AG04449 (cell line): ENCODE measurements at regions not wholly inside any gene's neighbourhood (a gene's known extent, or its start where the extent isn't known, plus 50 kb on each side); places are given as distances from the start of the nearest gene placed in this dataset.
"Not testable (repeated sequence)": the region's sequence is repeated elsewhere in the genome, so short reads cannot be mapped to it uniquely, and the experiment has no call there.

ENCODE experiments used
- CTCF ChIA-PET: fragments of 350-600 bp; formaldehyde crosslinking; extraction: SDS; loops from one replicate; lab custom pipeline; 2021; ENCODE audit warnings: antibody characterized with exemption; lab: Yijun Ruan, JAX
- POLR2A ChIA-PET: fragments of 400-600, 350-600 bp; formaldehyde crosslinking; extraction: SDS; loops from one replicate; lab custom pipeline; 2020; ENCODE audit warnings: antibody characterized with exemption, inconsistent platforms; lab: Yijun Ruan, JAX
- DNase-seq: peaks from one replicate; pipeline ENCODE4 v3.0.0-alpha.2; 2010; ENCODE audit warnings: low read depth, low spot score
- H3K4me3 ChIP-seq: 2 replicates; pipeline ENCODE4 v1.5.1; 2011; ENCODE audit warnings: low read depth, mild to moderate bottlenecking, control low read depth, low read length
- TF ChIP-seq, protein P1 (sequence below): IDR thresholded peaks from one replicate; pipeline ENCODE4 v1.5.1; 2011; ENCODE audit warnings: mild to moderate bottlenecking, moderate library complexity, low read length, control low read depth, inconsistent platforms; ENCODE audit not compliant: insufficient read depth; ENCODE audit errors: missing control alignments

DNA sequence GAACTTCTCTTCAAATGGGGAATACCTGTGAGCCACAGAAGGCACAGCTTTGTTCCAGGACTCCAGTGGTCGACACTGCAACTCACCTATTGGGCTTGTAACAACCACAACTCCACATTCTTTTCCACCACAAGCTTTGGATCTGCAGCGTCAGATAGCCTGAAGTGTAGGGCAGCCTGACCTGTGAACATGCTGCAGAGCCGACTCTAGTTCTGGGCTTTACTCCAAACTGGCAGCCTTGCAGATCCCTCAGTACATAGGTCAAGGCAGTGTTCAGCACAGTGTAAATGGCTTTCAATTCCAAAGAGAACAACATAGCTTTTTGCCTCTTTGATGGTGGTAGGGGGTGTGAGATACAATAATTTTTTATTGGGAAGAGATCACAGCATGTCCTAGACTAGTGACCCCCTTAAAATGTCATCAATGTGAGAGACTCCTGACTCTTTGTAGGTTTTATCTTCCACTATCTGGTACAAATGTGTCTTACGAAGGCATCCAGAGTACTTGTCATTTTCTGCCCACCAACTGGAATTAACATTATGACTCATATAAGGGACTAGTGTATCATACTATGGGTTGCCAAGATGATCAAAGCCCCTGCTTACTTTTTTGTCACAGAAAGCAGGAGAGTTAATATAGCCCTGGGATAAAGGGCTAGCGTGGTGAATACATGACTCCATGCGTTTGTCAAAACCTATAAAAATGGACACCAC, 149.8 kb downstream of the COPS8 start:
- DNase-seq, result no peak
- POLR2A ChIA-PET, result no interaction called here
- no peak overlapping the region for H3K4me3 ChIP-seq
- TF ChIP-seq, protein P1, sequence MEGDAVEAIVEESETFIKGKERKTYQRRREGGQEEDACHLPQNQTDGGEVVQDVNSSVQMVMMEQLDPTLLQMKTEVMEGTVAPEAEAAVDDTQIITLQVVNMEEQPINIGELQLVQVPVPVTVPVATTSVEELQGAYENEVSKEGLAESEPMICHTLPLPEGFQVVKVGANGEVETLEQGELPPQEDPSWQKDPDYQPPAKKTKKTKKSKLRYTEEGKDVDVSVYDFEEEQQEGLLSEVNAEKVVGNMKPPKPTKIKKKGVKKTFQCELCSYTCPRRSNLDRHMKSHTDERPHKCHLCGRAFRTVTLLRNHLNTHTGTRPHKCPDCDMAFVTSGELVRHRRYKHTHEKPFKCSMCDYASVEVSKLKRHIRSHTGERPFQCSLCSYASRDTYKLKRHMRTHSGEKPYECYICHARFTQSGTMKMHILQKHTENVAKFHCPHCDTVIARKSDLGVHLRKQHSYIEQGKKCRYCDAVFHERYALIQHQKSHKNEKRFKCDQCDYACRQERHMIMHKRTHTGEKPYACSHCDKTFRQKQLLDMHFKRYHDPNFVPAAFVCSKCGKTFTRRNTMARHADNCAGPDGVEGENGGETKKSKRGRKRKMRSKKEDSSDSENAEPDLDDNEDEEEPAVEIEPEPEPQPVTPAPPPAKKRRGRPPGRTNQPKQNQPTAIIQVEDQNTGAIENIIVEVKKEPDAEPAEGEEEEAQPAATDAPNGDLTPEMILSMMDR, result no peak
- CTCF ChIA-PET, result no interaction called here

DNA sequence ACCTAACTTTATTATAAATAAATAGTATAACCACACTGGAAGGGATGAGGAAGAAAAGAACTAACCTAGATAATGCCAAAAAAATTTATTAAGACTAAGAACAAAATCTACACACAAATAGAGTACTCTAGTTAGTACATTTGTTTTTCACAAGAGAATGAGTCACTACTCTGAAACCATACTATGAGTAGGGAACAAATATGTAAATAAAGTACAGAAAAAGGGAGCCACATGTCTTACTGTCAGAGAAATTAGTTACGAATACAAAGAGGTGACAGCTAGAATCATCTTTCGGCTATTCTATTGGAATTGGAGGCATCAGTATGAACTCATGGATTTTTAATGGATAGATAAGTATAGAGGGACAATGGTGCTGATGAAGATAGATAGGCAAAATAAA, 150.5 kb downstream of the COPS8 start:
- ChIA-PET POLR2A (no interaction called here), CTCF (interaction anchor here (1.3 kb wide), 1 partner anchor 22 kb away, joined by 6 read pairs; no protein-coding TSS in a partner anchor)
- TF ChIP-seq, protein P1, result no peak
- DNase-seq, result no peak
- H3K4me3 ChIP-seq, result no peak overlapping the region

DNA sequence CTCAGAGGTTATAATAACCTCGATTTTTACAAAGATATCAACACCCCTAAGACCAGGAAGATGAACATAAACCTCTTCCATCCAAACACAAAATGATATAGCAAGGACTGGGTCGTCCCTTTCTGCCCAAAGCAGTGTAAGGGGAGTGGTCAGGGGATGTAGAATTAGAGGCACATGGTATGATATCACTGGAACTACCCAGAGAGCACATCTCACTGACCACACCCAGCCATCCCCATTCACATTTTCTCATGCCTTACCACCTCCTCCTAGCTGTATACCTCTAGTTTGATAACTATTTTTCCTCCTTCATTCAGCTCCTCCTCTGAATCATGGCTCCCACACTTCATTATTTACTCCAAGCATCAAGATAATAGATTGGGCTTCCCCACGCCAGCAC, 152.6 kb downstream of the COPS8 start:
- no peak overlapping the region for H3K4me3 ChIP-seq
- POLR2A ChIA-PET, result no interaction called here
- TF ChIP-seq, protein P1, result no peak
- CTCF ChIA-PET, result interaction anchor here (2.8 kb wide), 1 partner anchor 17 kb away, joined by 10 read pairs; no protein-coding TSS in a partner anchor
- no peak for DNase-seq

DNA sequence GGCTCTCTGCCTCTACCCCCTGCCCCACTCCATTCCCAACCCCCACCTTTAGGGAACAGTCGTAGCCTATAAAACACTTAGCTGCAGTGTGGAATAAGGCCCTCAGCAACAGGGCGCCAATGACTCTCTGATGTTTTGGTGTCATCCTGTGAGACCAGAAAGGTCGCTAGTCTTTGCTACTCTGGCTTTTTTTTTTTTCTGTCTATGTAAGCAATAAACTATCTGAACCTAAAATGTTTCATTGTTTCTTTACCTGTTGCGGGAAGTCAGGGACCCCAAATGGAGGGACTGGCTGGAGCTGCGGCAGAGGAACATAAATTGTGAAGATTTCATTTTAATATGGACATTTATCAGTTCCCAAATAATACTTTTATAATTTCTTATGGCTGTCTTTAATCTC, 154.6 kb downstream of the COPS8 start:
- DNase-seq, result no peak
- H3K4me3 ChIP-seq, result no peak overlapping the region
- CTCF ChIA-PET, result interaction anchor here (2.2 to 2.8 kb wide), 2 partner anchors 10 to 15 kb away, joined by 7 to 10 read pairs; no protein-coding TSS in a partner anchor
- POLR2A ChIA-PET, result no interaction called here
- TF ChIP-seq, protein P1, result no peak

DNA sequence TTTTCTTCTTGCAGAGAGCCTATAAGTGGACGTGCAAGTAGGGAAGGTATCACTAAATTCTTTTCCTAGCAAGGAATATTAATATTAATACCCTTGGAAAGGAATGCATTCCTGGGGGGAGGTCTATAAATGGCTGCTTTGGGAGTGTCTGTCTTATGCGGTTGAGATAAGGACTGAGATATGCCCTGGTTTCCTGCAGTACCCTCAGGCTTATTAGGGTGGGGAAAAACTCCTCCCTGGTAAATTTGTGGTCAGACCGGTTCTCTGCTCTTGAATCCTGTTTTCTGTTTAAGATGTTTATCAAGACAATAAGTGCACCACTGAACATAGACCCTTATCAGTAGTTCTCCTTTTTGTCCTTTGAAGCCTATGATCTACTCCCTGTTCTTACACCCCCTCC, 155.2 kb downstream of the COPS8 start:
- POLR2A ChIA-PET, DNase-seq, H3K4me3 ChIP-seq: not testable (repeated sequence)
- CTCF ChIA-PET, result interaction anchor here (0.7 to 2.4 kb wide), 3 partner anchors 10 to 76 kb away, joined by 3 to 7 read pairs (median 7); no protein-coding TSS in a partner anchor

DNA sequence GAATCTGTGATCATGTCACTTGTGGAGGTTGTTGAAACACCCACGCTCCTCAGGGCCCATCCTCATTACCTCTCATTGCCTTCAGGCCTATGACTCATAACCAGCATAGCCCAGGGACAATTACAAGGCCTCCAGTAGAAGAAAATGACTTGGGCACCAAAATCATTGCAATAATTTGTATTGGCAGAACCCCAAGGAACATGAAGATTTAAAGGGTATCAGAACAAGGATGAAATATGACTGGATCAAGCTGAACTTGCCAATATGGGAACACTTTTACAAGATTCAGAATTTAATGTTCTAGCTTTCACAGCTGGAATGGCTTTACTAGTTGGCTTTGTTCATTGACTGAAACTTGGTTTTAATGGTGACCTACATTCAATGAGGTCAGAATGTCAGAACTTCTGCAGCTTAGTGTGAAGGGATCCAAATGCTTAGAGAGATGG, 156.4 kb downstream of the COPS8 start:
- TF ChIP-seq, protein P1, result no peak
- ChIA-PET POLR2A (no interaction called here), CTCF (interaction anchor here (2.4 kb wide), 1 partner anchor 12 kb away, joined by 7 read pairs; no protein-coding TSS in a partner anchor)
- H3K4me3 ChIP-seq, result no peak overlapping the region
- DNase-seq, result no peak
